T-helper 2 cell treated with Interferon-gamma antibody and Interleukin-4, amounts not matched to agents 5 μg/mL and 100 μg/mL, for 36 hours (primary cell): ENCODE measurements at regions not wholly inside any gene's neighbourhood (a gene's known extent, or its start where the extent isn't known, plus 50 kb on each side); places are given as distances from the start of the nearest gene placed in this dataset.

Source experiments
- DNase-seq: peaks from one replicate; pipeline ENCODE4 v3.0.0; 2021; ENCODE audit warnings: low spot score
- H3K27ac Mint-ChIP-seq: one replicate; pipeline ENCODE4 v1.8.0; 2021; ENCODE audit warnings: mild to moderate bottlenecking, mixed read lengths
- H3K27me3 Mint-ChIP-seq: one replicate; pipeline ENCODE4 v1.8.0; 2021; ENCODE audit warnings: low read depth, mixed read lengths
- H3K36me3 Mint-ChIP-seq: one replicate; pipeline ENCODE4 v1.8.0; 2021; ENCODE audit warnings: low read depth, mixed read lengths
- H3K4me1 Mint-ChIP-seq: one replicate; pipeline ENCODE4 v1.8.0; 2021; ENCODE audit warnings: low read depth, mixed read lengths
- H3K4me3 Mint-ChIP-seq: one replicate; pipeline ENCODE4 v1.8.0; 2022; ENCODE audit warnings: mild to moderate bottlenecking, moderate library complexity, mixed read lengths
- H3K9me3 Mint-ChIP-seq: one replicate; pipeline ENCODE4 v1.8.0; 2021; ENCODE audit warnings: mixed read lengths

GRCh38 chr5:62956597-62956996, 378.0 kb downstream of the LRRC70 start:
- Mint-ChIP-seq H3K4me1 (no peaks in the 10 kb centered on the region), H3K4me3 (no peak overlapping the region), H3K27me3 (no peaks in the 10 kb centered on the region), H3K36me3 (no peaks in the 10 kb centered on the region), H3K27ac (no peak overlapping the region), H3K9me3 (peaks cover 3% of the 10 kb centered on the region)
- DNase-seq = no peak

DNA sequence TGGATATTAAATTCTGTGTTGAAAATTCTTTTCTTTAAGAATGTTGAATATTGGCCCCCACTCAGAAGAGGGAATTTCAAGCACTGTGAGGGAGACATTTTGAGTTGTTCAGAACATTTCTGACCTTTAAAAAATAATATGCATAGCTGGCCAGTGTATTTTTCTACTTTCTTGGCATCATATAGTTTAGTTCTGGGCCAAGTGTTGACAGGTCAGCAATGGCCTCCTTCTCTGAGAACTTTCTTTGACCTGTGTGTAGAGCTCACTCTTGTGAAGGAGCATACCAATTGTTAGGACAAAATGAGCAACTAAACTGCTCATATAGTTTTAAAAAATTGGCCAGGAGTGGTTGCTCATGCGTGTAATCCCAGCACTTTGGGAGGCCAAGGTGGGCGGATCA, 376.0 kb downstream of the LRRC70 start:
- Mint-ChIP-seq H3K4me3 (no peak overlapping the region), H3K9me3 (no peaks in the 10 kb centered on the region), H3K27ac (no peak overlapping the region), H3K4me1 (no peaks in the 10 kb centered on the region), H3K27me3 (no peaks in the 10 kb centered on the region), H3K36me3 (no peaks in the 10 kb centered on the region)
- DNase-seq = no peak

DNA sequence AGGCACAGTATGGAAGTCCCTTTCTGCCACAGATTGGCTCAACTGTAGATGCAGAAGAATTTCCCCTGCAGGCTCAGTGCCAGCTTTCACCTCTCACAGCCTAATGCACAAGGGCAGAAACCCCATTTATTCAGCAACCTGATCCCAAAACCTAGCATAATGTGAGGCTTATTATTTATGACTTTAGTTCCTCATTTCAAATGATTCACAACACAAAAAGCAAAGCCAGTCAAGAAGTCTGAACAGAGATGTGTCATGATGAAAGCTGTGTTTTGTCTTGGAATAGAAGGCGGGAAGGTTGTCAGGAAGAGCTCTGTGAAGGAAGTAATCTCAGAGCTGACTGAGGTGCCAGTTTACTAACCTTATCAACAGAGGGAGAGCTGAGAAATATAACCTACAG, 369.7 kb downstream of the LRRC70 start:
- no peak overlapping the region for H3K27ac Mint-ChIP-seq
- no peaks in the 10 kb centered on the region for H3K36me3 Mint-ChIP-seq
- no peaks in the 10 kb centered on the region for H3K27me3 Mint-ChIP-seq

DNA sequence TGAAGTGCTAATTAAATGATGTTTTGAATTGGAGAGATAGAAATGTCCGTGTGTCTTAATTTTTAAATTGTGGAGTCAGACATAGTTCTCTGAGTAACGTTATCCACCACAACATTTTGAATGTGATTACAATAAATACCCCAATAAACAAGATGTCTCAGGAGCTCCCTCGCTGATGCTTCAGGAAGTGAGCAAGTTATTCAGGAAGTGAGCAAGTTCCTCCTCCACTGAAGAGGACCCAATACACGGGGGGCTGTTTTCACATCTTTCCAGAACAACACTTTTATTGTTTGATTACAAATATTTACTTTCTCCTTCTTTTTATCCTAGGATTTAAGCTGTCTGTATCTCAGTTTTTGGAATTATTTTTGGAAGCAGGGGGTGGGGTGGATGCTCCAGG, 363.8 kb downstream of the LRRC70 start:
- H3K4me1 Mint-ChIP-seq = no peaks in the 10 kb centered on the region
- H3K9me3 Mint-ChIP-seq = no peaks in the 10 kb centered on the region
- H3K36me3 Mint-ChIP-seq = no peaks in the 10 kb centered on the region
- DNase-seq = no peak
- H3K27me3 Mint-ChIP-seq = no peaks in the 10 kb centered on the region
- H3K4me3 Mint-ChIP-seq = no peak overlapping the region
- no peak overlapping the region for H3K27ac Mint-ChIP-seq

More for the DNA sequence above, 369.7 kb downstream of the LRRC70 start:
- no peak overlapping the region for H3K4me3 Mint-ChIP-seq
- H3K9me3 Mint-ChIP-seq = no peaks in the 10 kb centered on the region
- H3K4me1 Mint-ChIP-seq = no peaks in the 10 kb centered on the region
- no peak for DNase-seq

GRCh38 chr5:62938927-62939326, 360.3 kb downstream of the LRRC70 start:
- Mint-ChIP-seq H3K36me3 (no peaks in the 10 kb centered on the region), H3K4me3 (no peak overlapping the region), H3K9me3 (no peaks in the 10 kb centered on the region), H3K4me1 (no peaks in the 10 kb centered on the region), H3K27me3 (no peaks in the 10 kb centered on the region), H3K27ac (no peak overlapping the region)
- DNase-seq = no peak

DNA sequence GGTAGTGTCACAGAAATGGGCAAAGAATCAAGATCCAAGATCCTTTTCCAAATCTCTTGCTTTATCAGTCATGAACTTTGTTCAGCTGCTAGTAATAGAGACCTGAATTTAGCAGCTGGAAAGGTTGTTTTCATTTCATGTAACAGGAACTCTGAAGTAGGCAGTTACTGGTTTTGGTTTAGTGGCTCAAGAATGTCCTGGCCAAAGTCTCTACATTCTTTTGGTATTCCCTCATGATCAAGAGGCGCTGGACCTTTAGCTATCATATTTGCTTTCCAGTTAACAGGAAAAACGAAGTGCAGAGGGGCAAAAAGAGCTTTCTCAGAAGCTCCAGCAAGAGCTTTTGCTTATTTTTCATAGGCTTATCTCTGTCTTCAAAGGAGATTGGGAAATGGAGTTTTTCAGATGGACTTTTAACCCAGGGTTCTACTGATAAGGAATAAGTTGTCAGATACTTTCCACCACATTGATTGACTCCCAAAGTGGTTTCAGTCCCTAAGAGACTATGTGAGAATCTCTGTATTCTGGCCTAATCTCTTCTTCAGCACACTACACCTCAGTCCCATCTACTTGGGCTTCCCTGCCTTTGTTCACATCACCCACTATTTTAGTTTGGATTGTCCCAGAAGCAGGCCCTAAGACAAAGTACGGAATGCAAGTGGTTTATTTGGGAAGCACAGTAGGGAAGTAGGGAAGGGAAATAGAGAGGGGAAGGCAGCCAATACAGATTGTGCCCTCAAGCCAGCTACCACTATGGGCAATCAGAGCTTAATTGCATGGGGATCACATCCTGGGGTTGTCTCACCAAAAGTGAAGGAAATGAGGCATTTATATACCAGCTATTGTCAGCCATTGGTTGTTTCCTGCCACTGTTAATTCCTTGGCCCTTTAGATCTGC, 359.3 kb downstream of the LRRC70 start:
- H3K4me3 Mint-ChIP-seq = no peak overlapping the region
- H3K4me1 Mint-ChIP-seq = no peaks in the 10 kb centered on the region
- no peaks in the 10 kb centered on the region for H3K36me3 Mint-ChIP-seq
- no peaks in the 10 kb centered on the region for H3K9me3 Mint-ChIP-seq
- no peaks in the 10 kb centered on the region for H3K27me3 Mint-ChIP-seq
- DNase-seq = no peak
- H3K27ac Mint-ChIP-seq = no peak overlapping the region

GRCh38 chr5:62935660-62936059, 357.0 kb downstream of the LRRC70 start:
- H3K4me1 Mint-ChIP-seq = no peaks in the 10 kb centered on the region
- H3K27ac Mint-ChIP-seq = no peak overlapping the region

DNA sequence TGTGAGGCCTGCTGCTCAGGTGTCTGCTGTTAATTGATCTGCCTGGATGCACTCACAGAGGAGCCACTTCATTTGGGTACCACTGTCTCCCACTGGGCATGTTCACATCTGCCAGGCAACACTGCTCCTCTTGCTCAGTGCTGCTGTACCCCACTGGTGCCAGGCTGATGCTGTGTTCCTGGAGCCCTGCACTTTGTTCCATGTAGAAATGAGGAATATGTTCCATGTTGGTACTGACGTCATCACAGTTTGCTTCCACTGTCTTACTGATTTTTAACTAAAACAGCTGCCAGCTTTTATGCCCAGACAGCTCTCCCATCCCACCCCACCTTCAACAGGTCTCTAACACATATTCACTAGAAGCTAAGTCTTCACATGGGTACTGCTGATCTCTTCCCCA, 355.7 kb downstream of the LRRC70 start:
- no peaks in the 10 kb centered on the region for H3K4me1 Mint-ChIP-seq
- H3K4me3 Mint-ChIP-seq = no peak overlapping the region

More at GRCh38 chr5:62935660-62936059, 357.0 kb downstream of the LRRC70 start:
- H3K36me3 Mint-ChIP-seq = no peaks in the 10 kb centered on the region
- no peak for DNase-seq
- H3K27me3 Mint-ChIP-seq = no peaks in the 10 kb centered on the region
- no peak overlapping the region for H3K4me3 Mint-ChIP-seq
- no peaks in the 10 kb centered on the region for H3K9me3 Mint-ChIP-seq

GRCh38 chr5:62933261-62933660, 354.6 kb downstream of the LRRC70 start:
- Mint-ChIP-seq H3K9me3 (no peaks in the 10 kb centered on the region), H3K27ac (no peak overlapping the region), H3K27me3 (no peaks in the 10 kb centered on the region), H3K4me1 (no peaks in the 10 kb centered on the region), H3K36me3 (no peaks in the 10 kb centered on the region), H3K4me3 (no peak overlapping the region)
- DNase-seq = no peak

More for the DNA sequence above, 355.7 kb downstream of the LRRC70 start:
- Mint-ChIP-seq H3K9me3 (no peaks in the 10 kb centered on the region), H3K27me3 (no peaks in the 10 kb centered on the region), H3K27ac (no peak overlapping the region), H3K36me3 (no peaks in the 10 kb centered on the region)
- no peak for DNase-seq

- Mint-ChIP-seq H3K4me1 (no peaks in the 10 kb centered on the region), H3K36me3 (no peaks in the 10 kb centered on the region), H3K27me3 (no peaks in the 10 kb centered on the region), H3K27ac (no peak overlapping the region), H3K9me3 (no peaks in the 10 kb centered on the region), H3K4me3 (no peak overlapping the region)
- DNase-seq = no peak
Measured at GRCh38 chr5:62931153-62931950, 352.7 kb downstream of the LRRC70 start.

DNA sequence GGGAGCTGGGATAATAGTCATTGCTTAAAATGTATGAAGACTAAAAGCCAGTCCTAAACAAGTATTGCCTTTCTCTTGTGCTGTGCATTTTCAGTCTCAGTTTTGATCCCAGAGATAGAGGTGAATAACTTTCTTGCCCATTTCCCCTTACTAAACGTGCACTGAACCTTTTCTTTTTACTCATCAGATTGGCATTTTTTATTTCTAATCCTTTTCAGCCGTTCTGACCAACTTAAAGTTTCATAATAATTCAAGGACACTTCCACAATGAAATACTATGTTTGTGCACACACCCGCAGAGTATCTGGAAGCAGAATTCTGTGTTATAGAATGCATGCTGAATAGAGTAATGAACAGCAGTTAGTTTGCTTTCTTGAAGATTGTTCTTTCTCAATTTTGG, 343.6 kb downstream of the LRRC70 start:
- H3K9me3 Mint-ChIP-seq = no peaks in the 10 kb centered on the region
- no peak overlapping the region for H3K4me3 Mint-ChIP-seq
- no peaks in the 10 kb centered on the region for H3K27me3 Mint-ChIP-seq

GRCh38 chr5:62920856-62921255, 342.2 kb downstream of the LRRC70 start:
- Mint-ChIP-seq H3K27ac (no peak overlapping the region), H3K4me3 (no peak overlapping the region), H3K9me3 (no peaks in the 10 kb centered on the region), H3K36me3 (no peaks in the 10 kb centered on the region), H3K27me3 (no peaks in the 10 kb centered on the region), H3K4me1 (no peaks in the 10 kb centered on the region)
- no peak for DNase-seq

More for the DNA sequence above, 343.6 kb downstream of the LRRC70 start:
- H3K27ac Mint-ChIP-seq = no peak overlapping the region
- H3K36me3 Mint-ChIP-seq = no peaks in the 10 kb centered on the region
- no peak for DNase-seq
- no peaks in the 10 kb centered on the region for H3K4me1 Mint-ChIP-seq

DNA sequence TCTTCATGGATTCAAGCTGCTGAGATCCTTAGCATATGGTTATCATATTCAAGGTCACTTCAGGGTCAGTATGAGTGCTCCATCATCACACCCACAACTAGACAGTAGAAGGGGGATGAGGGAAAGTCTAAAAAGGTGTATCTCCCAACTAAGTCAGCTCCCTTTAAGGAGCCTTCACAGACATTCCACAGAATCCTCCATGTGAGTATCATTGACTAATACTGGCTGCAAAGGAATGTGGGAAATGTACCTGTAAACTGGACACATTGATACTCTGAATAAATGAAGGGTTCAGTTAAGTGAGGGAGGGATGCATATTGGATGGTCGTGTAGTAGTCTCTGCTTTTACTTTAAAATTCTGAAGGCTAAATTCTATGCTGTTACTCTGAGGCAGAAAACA, 330.7 kb downstream of the LRRC70 start:
- no peaks in the 10 kb centered on the region for H3K4me1 Mint-ChIP-seq
- DNase-seq = no peak
- H3K27ac Mint-ChIP-seq = no peak overlapping the region
- H3K9me3 Mint-ChIP-seq = peaks cover 5% of the 10 kb centered on the region
- H3K36me3 Mint-ChIP-seq = no peaks in the 10 kb centered on the region
- no peak overlapping the region for H3K4me3 Mint-ChIP-seq
- no peaks in the 10 kb centered on the region for H3K27me3 Mint-ChIP-seq

DNA sequence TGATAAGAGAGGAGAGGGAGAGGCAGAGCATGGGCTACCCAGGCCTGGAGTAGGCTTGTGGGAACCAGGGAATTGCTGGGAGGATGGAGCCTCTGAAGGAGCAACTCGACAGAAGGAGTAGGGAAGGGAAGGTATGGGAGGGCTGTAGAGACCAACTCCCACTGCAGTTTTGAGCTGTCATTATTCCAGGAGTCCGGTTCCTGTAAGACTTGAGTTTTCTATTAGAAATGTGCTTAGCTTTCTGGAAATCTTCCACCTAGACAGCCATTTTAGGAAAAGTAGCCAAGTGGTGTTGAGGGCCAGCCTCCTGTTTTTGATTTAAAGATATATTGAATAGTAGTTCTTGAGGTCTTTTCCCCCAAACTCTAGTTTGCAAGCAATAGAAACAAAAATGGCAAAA, 323.5 kb downstream of the LRRC70 start:
- H3K27ac Mint-ChIP-seq = no peak overlapping the region

More for the DNA sequence above, 323.5 kb downstream of the LRRC70 start:
- no peak overlapping the region for H3K4me3 Mint-ChIP-seq
- H3K4me1 Mint-ChIP-seq = no peaks in the 10 kb centered on the region
- no peaks in the 10 kb centered on the region for H3K36me3 Mint-ChIP-seq
- no peaks in the 10 kb centered on the region for H3K27me3 Mint-ChIP-seq
- H3K9me3 Mint-ChIP-seq = no peaks in the 10 kb centered on the region
- no peak for DNase-seq
